Iris pigment epithelial cell (primary cell): ENCODE measurements at regions not wholly inside any gene's neighbourhood (a gene's known extent, or its start where the extent isn't known, plus 50 kb on each side); places are given as distances from the start of the nearest gene placed in this dataset.
A peak's percentile ranks its signal among the peaks of the same experiment; 100 is the strongest.

Experiments used
- DNase-seq: peaks from one replicate; pipeline ENCODE4 v3.0.0-alpha.2; 2011; ENCODE audit warnings: low read depth

GRCh38 chr10:44435196-44435595 lies 50.3 kb upstream of the CXCL12 start:
- DNase-seq: no peak

GRCh38 chr10:44436240-44436639 lies 51.3 kb upstream of the CXCL12 start:
- no peak for DNase-seq

- no peak for DNase-seq
These were observed 53.1 kb upstream of the CXCL12 start for GRCh38 chr10:44437840-44438511.

DNA sequence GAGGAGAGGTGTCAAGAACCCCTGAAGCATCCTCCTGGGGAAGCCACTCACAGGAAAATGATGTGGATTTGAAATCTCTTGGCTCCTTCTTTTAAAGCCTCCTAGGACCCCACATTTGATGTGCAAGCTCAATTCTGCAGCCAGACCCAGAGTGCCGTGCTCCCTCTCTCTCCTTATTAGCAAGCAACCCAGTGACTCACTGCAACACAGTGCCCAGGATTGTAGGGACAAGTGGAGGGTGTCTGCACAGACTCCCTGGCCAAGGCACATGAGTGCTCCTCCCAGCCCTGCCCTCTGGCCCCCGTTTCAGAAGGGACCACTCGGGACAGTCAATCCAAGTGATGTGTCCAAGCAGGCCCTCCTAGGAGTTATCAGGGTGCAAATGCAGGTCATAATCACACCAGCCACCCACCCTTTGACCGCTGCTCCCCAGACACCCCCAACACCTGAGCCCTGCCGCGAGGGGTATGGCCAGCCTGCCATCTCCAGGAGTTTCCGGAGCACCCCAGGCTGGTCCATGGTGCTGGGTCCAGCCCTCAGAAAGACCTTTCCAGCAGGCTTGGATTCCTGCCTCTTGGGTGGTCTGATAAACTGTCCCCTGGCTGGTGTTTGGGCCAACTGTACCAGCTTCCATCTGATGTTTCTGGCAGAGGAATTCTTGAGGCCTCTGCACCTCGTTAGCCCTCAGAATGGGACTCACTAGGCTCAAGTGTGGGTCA lies 54.5 kb upstream of the CXCL12 start:
- no peak for DNase-seq

- no peak for DNase-seq
These were observed 55.0 kb upstream of the CXCL12 start for GRCh38 chr10:44439958-44440244.

DNA sequence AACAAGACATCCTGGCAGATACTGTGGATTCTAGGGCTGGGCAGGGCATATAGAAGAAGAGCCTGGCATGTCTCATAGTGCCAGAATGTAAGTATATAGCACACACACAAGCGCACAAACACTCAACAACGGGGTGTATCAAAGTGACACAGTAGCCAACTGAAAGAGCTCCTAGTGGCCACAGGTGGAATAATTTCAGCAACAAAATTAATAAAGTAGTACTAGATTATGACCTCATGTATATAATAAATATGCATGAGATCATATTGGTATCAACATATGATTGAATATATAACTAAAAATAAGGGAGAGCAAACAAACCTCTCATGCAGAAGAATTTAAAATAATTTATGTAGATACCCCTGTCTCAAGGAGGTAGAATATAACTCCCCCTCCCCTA lies 72.4 kb upstream of the CXCL12 start:
- no peak for DNase-seq

GRCh38 chr10:44458671-44459413 lies 73.9 kb upstream of the CXCL12 start:
- DNase-seq: no peak

DNA sequence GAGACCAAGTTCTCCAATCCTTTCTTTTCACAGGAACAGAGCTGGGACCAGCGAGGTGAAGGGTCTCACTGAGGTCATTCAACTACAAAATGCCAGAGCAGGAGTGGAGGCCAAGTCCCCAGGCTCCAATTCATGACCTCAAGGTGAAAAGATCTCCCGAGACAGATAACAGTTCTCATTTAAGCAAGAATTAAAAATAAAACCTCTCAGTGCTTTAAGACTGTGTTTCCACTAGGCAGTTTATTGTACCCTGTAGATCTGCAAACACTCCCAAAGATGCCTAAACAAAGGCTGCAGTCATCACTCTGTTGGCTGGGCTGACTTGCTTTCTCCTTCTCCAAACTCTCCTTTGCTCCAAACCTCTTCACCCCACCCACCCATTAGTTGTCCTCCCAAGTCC lies 74.8 kb upstream of the CXCL12 start:
- no peak for DNase-seq

GRCh38 chr10:44460416-44460815 lies 75.5 kb upstream of the CXCL12 start:
- no peak for DNase-seq

DNA sequence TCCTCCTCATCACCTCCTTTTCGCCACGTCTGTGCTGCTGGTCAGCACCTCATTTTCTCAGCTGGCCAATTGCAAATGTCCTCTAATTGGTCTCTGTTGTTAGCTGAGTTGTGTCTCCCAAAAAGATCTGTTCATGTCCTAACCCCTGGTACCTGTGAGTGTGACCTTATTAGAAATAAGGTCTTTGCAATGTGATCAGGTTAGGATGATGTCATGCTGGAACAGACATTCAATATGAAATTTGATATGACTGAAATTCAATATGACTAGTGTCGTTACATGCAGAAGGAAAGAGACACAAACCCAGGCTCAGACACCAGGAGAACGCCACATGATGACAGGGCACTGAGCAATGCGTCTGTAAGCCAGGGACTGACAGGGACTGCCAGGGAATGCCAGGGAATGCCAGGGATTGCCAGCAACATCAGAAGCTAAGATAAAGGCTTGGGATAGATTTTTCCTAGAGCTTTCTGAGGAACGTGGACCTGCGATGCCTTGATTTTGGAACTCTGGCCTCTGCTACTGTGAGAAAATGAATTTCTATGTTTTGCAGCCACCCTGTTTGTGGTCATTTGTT lies 77.5 kb upstream of the CXCL12 start:
- DNase-seq: no peak

GRCh38 chr10:44463511-44464121 lies 78.7 kb upstream of the CXCL12 start:
- peak; percentile 21 for DNase-seq

DNA sequence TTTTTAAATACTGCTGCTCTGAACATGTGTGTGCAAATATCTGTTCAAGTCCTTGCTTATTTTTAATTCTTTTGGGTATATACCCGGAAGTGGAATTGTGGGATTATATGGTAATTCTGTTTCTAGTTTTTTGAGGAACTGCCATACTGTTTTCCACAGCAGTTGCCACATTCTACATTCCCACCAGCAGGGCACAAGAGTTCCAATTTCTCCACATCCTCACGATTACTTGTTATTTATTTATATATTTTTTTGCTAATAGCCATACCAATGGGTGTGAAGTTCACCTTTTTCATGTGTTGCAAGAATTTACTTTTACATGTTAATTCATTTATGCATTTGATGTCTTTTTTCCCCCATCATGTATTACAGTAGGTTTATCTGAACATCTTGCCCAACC lies 79.6 kb upstream of the CXCL12 start:
- no peak for DNase-seq

DNA sequence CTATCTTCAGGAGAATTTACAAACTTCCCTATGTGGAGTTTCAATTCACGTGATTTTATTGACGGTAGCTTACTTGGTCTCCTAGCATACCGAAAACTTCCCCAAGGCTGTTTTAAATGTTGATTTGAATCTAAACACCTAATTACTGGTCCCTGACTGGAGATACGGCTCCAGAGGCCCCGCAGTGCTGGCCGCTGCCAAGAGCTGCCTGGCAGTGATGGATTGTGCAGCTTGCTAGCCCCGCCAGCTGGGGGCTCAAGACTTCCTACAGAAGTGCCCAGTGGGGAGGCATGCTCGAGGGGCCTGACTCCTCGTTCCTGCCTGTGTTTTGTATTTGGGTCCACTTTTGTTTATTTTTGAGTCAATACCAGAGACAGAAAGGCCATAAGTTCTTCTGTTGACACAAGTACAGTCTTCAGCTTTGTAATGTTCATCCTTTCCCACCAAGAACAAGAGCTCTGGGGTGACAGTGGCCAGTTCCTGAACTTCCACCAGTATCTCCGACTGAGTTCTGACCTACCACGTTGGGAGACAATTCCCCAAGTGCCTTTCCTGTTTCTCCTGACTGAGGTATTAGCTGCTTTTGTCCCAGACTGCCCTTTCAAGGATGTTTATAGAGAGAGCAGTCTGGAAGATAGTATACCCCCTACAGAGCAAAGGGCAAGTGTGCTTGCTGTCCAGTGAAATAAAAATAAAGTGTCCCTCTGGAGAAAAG lies 80.7 kb upstream of the CXCL12 start:
- DNase-seq: no peak

DNA sequence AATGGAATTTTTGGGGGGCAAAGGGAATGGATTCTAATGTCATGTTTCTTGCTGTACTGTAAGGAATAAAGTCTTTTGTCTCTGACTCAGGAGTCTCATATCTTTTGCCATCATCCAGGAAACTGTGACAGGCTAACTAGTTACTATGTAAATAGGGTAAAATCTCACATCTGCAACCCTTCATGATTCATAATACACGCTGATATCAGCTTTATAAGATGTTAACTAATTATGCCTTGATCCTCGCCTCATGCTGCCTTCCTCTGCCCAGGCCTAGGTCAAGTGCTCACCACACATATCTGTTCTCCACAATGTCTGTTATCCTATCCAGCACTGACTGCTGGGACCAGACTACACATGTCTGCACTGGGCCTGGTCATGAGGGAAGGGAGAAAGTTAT lies 81.3 kb upstream of the CXCL12 start:
- peak; percentile 23 for DNase-seq

DNA sequence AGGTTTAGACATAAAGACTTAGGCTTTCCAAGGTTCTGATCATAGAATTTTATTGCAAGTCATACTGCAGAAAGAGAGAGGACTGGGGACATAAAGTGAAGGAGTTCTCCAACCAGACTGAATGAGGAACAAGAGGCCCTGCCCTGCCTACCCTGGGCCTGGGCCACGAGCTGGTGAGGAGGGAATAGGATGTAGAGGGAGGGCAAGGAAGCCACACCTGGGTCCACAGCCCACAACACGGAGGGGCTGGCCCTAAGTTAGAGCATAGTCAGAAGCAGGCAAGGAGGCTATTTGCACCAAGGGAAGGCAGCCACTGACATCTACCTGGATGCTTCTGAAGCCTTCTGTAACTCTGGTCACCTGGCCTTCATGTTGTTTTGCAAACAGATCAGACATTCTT lies 82.2 kb upstream of the CXCL12 start:
- DNase-seq: no peak

DNA sequence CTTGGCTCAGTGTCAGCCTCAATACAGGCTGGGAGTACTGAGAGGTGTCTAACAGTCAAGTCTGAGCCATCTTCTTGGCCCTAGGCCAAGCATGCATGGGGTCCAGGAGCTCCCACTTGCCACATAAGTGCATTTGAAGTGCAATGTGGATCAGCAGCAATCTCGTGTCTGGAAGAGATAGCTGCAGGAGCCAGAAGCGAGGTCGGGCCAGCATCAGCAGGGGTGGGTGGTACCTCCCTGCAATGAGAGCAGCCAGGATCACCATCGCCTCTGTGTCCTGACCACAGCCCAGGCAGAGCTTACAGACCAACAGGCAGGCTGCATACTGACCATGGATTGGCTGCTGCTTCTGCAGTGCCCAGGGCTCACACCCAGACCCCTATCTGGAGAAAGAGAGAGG lies 83.0 kb upstream of the CXCL12 start:
- no peak for DNase-seq

GRCh38 chr10:44468525-44468924 lies 83.6 kb upstream of the CXCL12 start:
- DNase-seq: no peak

- no peak for DNase-seq
These were observed 84.1 kb upstream of the CXCL12 start for GRCh38 chr10:44468965-44469364.

- no peak for DNase-seq
These were observed 85.9 kb upstream of the CXCL12 start for GRCh38 chr10:44470784-44471183.

DNA sequence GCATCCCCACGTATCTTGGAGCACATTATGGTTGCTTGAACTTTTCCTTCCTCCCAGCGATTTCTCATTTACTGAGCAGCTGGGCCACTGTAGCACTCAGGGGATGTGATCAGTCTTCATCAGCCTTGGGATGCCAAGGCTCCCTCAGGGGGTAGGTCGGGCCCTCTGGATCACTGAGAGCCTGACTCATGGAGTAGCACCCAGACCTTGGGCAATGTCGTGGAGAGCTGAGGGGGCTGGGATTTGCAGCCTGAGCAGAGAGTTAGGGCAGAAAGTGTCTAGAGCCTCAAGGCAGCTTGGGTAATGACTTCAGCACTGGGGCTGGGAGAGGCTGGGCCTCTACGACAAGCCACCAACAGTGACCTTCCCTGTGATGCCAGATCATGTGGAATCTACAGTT lies 86.5 kb upstream of the CXCL12 start:
- DNase-seq: no peak

GRCh38 chr10:44473146-44473545 lies 88.2 kb upstream of the CXCL12 start:
- DNase-seq: no peak

- no peak for DNase-seq
These were observed 91.6 kb upstream of the CXCL12 start for GRCh38 chr10:44476409-44477045.
